Cerebellar cortex (tissue), 1 donor: ENCODE measurements at regions not wholly inside any gene's neighbourhood (a gene's known extent, or its start where the extent isn't known, plus 50 kb on each side); places are given as distances from the start of the nearest gene placed in this dataset.
"Not testable (repeated sequence)": the region's sequence is repeated elsewhere in the genome, so short reads cannot be mapped to it uniquely, and the experiment has no call there.

Experiments
- DNase-seq: peaks from one replicate; pipeline ENCODE4 v3.0.0-alpha.2; 2015; ENCODE audit warnings: low spot score

GRCh38 chr7:85426487-85426960 is 239.7 kb upstream of the SEMA3D start:
- no peak for DNase-seq

- DNase-seq = no peak
Measured at GRCh38 chr7:85424298-85424697, 237.4 kb upstream of the SEMA3D start.

GRCh38 chr7:85423209-85423895 is 236.5 kb upstream of the SEMA3D start:
- no peak for DNase-seq

- DNase-seq = no peak
Measured at GRCh38 chr7:85415743-85416142, 228.9 kb upstream of the SEMA3D start.

GRCh38 chr7:85413718-85414117 is 226.9 kb upstream of the SEMA3D start:
- DNase-seq = no peak

GRCh38 chr7:85412912-85413311 is 226.1 kb upstream of the SEMA3D start:
- DNase-seq = no peak

GRCh38 chr7:85407391-85407790 is 220.5 kb upstream of the SEMA3D start:
- no peak for DNase-seq

- DNase-seq = no peak
Measured at GRCh38 chr7:85405016-85405902, 218.4 kb upstream of the SEMA3D start.

- no peak for DNase-seq
Measured at GRCh38 chr7:85396676-85397075, 209.8 kb upstream of the SEMA3D start.

- no peak for DNase-seq
Measured at GRCh38 chr7:85392789-85393188, 205.9 kb upstream of the SEMA3D start.

GRCh38 chr7:85392326-85392725 is 205.5 kb upstream of the SEMA3D start:
- DNase-seq = no peak

- no peak for DNase-seq
Measured at GRCh38 chr7:85386460-85386859, 199.6 kb upstream of the SEMA3D start.

GRCh38 chr7:85384392-85384791 is 197.5 kb upstream of the SEMA3D start:
- no peak for DNase-seq

GRCh38 chr7:85381212-85381611 is 194.4 kb upstream of the SEMA3D start:
- no peak for DNase-seq

- DNase-seq = no peak
Measured at GRCh38 chr7:85376589-85376988, 189.7 kb upstream of the SEMA3D start.

- DNase-seq = no peak
Measured at GRCh38 chr7:85356916-85357315, 170.1 kb upstream of the SEMA3D start.

- DNase-seq = no peak
Measured at GRCh38 chr7:85343484-85343883, 156.6 kb upstream of the SEMA3D start.

- no peak for DNase-seq
Measured at GRCh38 chr7:85342781-85343180, 155.9 kb upstream of the SEMA3D start.

GRCh38 chr7:85341973-85342372 is 155.1 kb upstream of the SEMA3D start:
- no peak for DNase-seq

GRCh38 chr7:85341121-85341520 is 154.3 kb upstream of the SEMA3D start:
- no peak for DNase-seq

GRCh38 chr7:85336086-85336485 is 149.2 kb upstream of the SEMA3D start:
- no peak for DNase-seq

- not testable (repeated sequence) for DNase-seq
Measured at GRCh38 chr7:85335113-85335512, 148.3 kb upstream of the SEMA3D start.

- no peak for DNase-seq
Measured at GRCh38 chr7:85328456-85328998, 141.7 kb upstream of the SEMA3D start.
